ENCODE measurements at regions not wholly inside any gene's neighbourhood (a gene's known extent, or its start where the extent isn't known, plus 50 kb on each side); places are given as distances from the start of the nearest gene placed in this dataset.

DNA sequence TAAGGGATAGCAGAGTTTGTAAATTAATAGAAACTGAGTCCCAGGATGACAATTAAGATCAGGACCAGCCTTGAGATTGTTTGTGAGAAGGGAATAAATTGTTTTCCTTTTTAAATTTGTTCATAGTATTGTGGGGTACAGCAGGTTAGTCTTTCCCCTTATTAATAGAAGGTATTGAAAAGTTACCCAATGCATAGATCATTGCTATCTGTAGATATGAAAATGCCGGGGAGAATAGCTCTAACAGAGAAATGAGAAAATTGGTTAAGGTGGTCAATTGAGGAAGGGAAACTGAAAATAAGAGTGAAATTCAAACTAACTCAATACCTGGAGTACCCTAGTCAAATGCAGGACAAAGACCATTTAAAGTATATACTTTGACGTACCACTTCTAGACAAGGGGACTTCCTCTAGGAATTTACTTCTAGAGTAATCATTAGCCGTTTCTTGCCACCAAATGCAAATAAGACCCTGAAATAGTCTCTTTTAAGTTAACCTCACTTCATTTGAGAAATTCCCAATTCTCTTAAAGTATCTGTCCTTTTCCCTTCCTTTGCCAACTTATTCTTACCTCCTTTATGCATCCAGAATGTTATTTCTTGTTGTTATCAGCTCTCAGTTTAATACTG lies 1224.4 kb upstream of the LRRTM1 start:
- in situ Hi-C loops (cut with MboI) (no loop called here), intact Hi-C loops (cut with micrococcal nuclease) (no loop called here)
- H3K4me1 ChIP-seq (replicated peaks in 1 of 2; ENCODE audit: control insufficient read depth in 2 of 2, insufficient read depth in 2 of 2, low read length in 2 of 2) = no peaks in the 10 kb centered on the region
- H3K9me1 ChIP-seq (ENCODE audit: control insufficient read depth, insufficient read depth, low read length) = no peaks in the 10 kb centered on the region
- H3K4me3 ChIP-seq = no peak overlapping the region
- H2AFZ ChIP-seq (ENCODE audit: low read depth, low read length) = no peak overlapping the region
- BruUV-seq (replicated peaks) = no TSS peak
- ChIA-PET CTCF (ENCODE audit: low intra/inter-chr PET ratio) (no interaction called here), POLR2A (no interaction called here)
- FAIRE-seq = no peak
- no peak overlapping the region for H3K27ac ChIP-seq (ENCODE audit: extremely low read depth, low read depth, low read length)
- H3K36me3 ChIP-seq (ENCODE audit: control insufficient read depth, insufficient read depth, low read length) = no peaks in the 10 kb centered on the region
- H3K79me2 ChIP-seq (ENCODE audit: control insufficient read depth, insufficient read depth, low read length) = no peaks in the 10 kb centered on the region
- H3K9me3 ChIP-seq (replicated peaks; ENCODE audit: control insufficient read depth, insufficient read depth, low read depth, low read length) = no peaks in the 10 kb centered on the region
- no peak for ATAC-seq
- H3K27me3 ChIP-seq (ENCODE audit: control insufficient read depth in 2 of 2, insufficient read depth in 2 of 2, low read length in 2 of 2) = no peaks in the 10 kb centered on the region
- 30% methylated on average over 3 of the region's 3 CpGs for WGBS (ENCODE audit: insufficient coverage, low coverage, missing lambda C conversion rate)
- H4K20me1 ChIP-seq (replicated peaks; ENCODE audit: control insufficient read depth, insufficient read depth, low read length) = no peaks in the 10 kb centered on the region
- no peak overlapping the region for H3K9ac ChIP-seq (ENCODE audit: insufficient read depth in 1 of 2, low read depth in 2 of 2, low read length in 2 of 2)
- DNase-seq (ENCODE audit: extremely low read depth in 1 of 4, low spot score in 3 of 4) = no peak
- H3K4me2 ChIP-seq (ENCODE audit: insufficient read depth, low read length) = no peak overlapping the region
- TF ChIP-seq, protein P1, sequence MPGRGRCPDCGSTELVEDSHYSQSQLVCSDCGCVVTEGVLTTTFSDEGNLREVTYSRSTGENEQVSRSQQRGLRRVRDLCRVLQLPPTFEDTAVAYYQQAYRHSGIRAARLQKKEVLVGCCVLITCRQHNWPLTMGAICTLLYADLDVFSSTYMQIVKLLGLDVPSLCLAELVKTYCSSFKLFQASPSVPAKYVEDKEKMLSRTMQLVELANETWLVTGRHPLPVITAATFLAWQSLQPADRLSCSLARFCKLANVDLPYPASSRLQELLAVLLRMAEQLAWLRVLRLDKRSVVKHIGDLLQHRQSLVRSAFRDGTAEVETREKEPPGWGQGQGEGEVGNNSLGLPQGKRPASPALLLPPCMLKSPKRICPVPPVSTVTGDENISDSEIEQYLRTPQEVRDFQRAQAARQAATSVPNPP (IDR thresholded peaks at IDR 0.05; ENCODE audit: borderline replicate concordance, insufficient read depth, insufficient read length) = no peak
- TF ChIP-seq JUN (IDR thresholded peaks at IDR 0.05; ENCODE audit: borderline replicate concordance, low read depth, low read length) (no peak), JUN (CRISPR knock-in tag; IDR thresholded peaks at IDR 0.05; ENCODE audit: borderline replicate concordance) (no peak), BRD9 (IDR thresholded peaks at IDR 0.05; ENCODE audit: low read depth, partially characterized antibody) (no peak), BHLHE40 (IDR thresholded peaks at IDR 0.05; ENCODE audit: low read length) (no peak), RBM39 (optimal IDR thresholded peaks at IDR 0.05; ENCODE audit: low read depth, low read length) (no peak), PRMT5 (CRISPR knock-in tag; IDR thresholded peaks at IDR 0.05) (no peak), ZNF316 (IDR thresholded peaks at IDR 0.05) (no peak), NFIC (IDR thresholded peaks at IDR 0.05) (no peak), ASH1L (IDR thresholded peaks at IDR 0.05; ENCODE audit: borderline replicate concordance, low read depth, partially characterized antibody) (no peak), HCFC1 (IDR thresholded peaks at IDR 0.05; ENCODE audit: low read depth, low read length) (no peak), CHD2 (IDR thresholded peaks at IDR 0.05; ENCODE audit: low read depth, low read length) (no peak)
- TF ChIP-seq, protein P2, sequence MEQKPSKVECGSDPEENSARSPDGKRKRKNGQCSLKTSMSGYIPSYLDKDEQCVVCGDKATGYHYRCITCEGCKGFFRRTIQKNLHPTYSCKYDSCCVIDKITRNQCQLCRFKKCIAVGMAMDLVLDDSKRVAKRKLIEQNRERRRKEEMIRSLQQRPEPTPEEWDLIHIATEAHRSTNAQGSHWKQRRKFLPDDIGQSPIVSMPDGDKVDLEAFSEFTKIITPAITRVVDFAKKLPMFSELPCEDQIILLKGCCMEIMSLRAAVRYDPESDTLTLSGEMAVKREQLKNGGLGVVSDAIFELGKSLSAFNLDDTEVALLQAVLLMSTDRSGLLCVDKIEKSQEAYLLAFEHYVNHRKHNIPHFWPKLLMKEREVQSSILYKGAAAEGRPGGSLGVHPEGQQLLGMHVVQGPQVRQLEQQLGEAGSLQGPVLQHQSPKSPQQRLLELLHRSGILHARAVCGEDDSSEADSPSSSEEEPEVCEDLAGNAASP (IDR thresholded peaks at IDR 0.05) = no peak
- TF ChIP-seq, protein P3, sequence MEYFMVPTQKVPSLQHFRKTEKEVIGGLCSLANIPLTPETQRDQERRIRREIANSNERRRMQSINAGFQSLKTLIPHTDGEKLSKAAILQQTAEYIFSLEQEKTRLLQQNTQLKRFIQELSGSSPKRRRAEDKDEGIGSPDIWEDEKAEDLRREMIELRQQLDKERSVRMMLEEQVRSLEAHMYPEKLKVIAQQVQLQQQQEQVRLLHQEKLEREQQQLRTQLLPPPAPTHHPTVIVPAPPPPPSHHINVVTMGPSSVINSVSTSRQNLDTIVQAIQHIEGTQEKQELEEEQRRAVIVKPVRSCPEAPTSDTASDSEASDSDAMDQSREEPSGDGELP (CRISPR knock-in tag; IDR thresholded peaks at IDR 0.05; ENCODE audit: borderline replicate concordance) = no peak
- TF ChIP-seq, protein P4, sequence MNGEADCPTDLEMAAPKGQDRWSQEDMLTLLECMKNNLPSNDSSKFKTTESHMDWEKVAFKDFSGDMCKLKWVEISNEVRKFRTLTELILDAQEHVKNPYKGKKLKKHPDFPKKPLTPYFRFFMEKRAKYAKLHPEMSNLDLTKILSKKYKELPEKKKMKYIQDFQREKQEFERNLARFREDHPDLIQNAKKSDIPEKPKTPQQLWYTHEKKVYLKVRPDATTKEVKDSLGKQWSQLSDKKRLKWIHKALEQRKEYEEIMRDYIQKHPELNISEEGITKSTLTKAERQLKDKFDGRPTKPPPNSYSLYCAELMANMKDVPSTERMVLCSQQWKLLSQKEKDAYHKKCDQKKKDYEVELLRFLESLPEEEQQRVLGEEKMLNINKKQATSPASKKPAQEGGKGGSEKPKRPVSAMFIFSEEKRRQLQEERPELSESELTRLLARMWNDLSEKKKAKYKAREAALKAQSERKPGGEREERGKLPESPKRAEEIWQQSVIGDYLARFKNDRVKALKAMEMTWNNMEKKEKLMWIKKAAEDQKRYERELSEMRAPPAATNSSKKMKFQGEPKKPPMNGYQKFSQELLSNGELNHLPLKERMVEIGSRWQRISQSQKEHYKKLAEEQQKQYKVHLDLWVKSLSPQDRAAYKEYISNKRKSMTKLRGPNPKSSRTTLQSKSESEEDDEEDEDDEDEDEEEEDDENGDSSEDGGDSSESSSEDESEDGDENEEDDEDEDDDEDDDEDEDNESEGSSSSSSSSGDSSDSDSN (IDR thresholded peaks at IDR 0.05; ENCODE audit: borderline replicate concordance in 1 of 2, low read depth in 2 of 2, low read length in 2 of 2) = no peak
- TF ChIP-seq, protein P5, sequence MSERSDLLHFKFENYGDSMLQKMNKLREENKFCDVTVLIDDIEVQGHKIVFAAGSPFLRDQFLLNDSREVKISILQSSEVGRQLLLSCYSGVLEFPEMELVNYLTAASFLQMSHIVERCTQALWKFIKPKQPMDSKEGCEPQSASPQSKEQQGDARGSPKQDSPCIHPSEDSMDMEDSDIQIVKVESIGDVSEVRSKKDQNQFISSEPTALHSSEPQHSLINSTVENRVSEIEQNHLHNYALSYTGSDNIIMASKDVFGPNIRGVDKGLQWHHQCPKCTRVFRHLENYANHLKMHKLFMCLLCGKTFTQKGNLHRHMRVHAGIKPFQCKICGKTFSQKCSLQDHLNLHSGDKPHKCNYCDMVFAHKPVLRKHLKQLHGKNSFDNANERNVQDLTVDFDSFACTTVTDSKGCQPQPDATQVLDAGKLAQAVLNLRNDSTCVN (CRISPR knock-in tag; IDR thresholded peaks at IDR 0.05) = no peak
